Astrocyte (in vitro differentiated cells and primary cell): ENCODE measurements at regions not wholly inside any gene's neighbourhood (a gene's known extent, or its start where the extent isn't known, plus 50 kb on each side); places are given as distances from the start of the nearest gene placed in this dataset.

Experiments
- DNase-seq: peaks from one replicate; pipeline ENCODE4 v3.0.0-alpha.2; 2010; ENCODE audit warnings: low read depth
- FAIRE-seq: peaks from 2 replicates; lab custom pipeline; 2011; peaks lifted over from hg19 to GRCh38; lab: Jason Lieb, UNC
- H2AFZ ChIP-seq: 2 replicates; pipeline ENCODE4 v1.6.0; 2012; ENCODE audit warnings: low read depth, low read length, inconsistent platforms
- H3K27ac ChIP-seq: 2 replicates; pipeline ENCODE4 v1.5.1; 2011; ENCODE audit warnings: low read depth, low read length, inconsistent platforms
- H3K27me3 ChIP-seq: 2 replicates; pipeline ENCODE4 v1.6.0; 2011; ENCODE audit warnings: low read length, inconsistent platforms; ENCODE audit not compliant: insufficient read depth
- H3K36me3 ChIP-seq: 2 replicates; pipeline ENCODE4 v1.5.1; 2011; ENCODE audit warnings: low read length, inconsistent platforms; ENCODE audit not compliant: insufficient read depth
- H3K4me1 ChIP-seq: 2 replicates; pipeline ENCODE4 v1.5.1; 2011; ENCODE audit warnings: low read length, inconsistent platforms; ENCODE audit not compliant: insufficient read depth
- H3K4me2 ChIP-seq: 2 replicates; pipeline ENCODE4 v1.6.0; 2012; ENCODE audit warnings: low read length, inconsistent platforms
- H3K4me3 ChIP-seq: 2 replicates; pipeline ENCODE4 v1.5.1; 2011; ENCODE audit warnings: low read depth, mild to moderate bottlenecking, low read length, inconsistent platforms; ENCODE audit not compliant: insufficient read depth
- H3K79me2 ChIP-seq: 2 replicates; pipeline ENCODE4 v1.6.0; 2012; ENCODE audit warnings: mild to moderate bottlenecking, low read length, inconsistent platforms; ENCODE audit not compliant: insufficient read depth
- H3K9ac ChIP-seq: 2 replicates; pipeline ENCODE4 v1.6.0; 2012; ENCODE audit warnings: mild to moderate bottlenecking, low read length, inconsistent platforms
- H3K9me3 ChIP-seq: 2 replicates; pipeline ENCODE4 v1.5.1; 2012; ENCODE audit warnings: low read depth, mild to moderate bottlenecking, low read length, inconsistent platforms; ENCODE audit not compliant: insufficient read depth
- H4K20me1 ChIP-seq: 2 replicates; pipeline ENCODE4 v1.6.0; 2012; ENCODE audit warnings: low read length, inconsistent platforms; ENCODE audit not compliant: insufficient read depth
- H3K27ac Mint-ChIP-seq: one replicate; pipeline ENCODE4 v1.8.0; 2021; ENCODE audit warnings: mild to moderate bottlenecking, mixed read lengths; ENCODE audit not compliant: unreplicated experiment
- H3K27me3 Mint-ChIP-seq: one replicate; pipeline ENCODE4 v1.8.0; 2021; ENCODE audit warnings: low read depth, mixed read lengths; ENCODE audit not compliant: unreplicated experiment
- H3K36me3 Mint-ChIP-seq: one replicate; pipeline ENCODE4 v1.8.0; 2021; ENCODE audit warnings: low read depth, mixed read lengths; ENCODE audit not compliant: unreplicated experiment
- H3K4me1 Mint-ChIP-seq: one replicate; pipeline ENCODE4 v1.8.0; 2021; ENCODE audit warnings: low read depth, mixed read lengths; ENCODE audit not compliant: unreplicated experiment
- H3K4me3 Mint-ChIP-seq: one replicate; pipeline ENCODE4 v1.8.0; 2021; ENCODE audit warnings: mild to moderate bottlenecking, moderate library complexity, mixed read lengths; ENCODE audit not compliant: unreplicated experiment
- H3K9me3 Mint-ChIP-seq: one replicate; pipeline ENCODE4 v1.8.0; 2021; ENCODE audit warnings: mild to moderate bottlenecking, mixed read lengths; ENCODE audit not compliant: unreplicated experiment
- EZH2 ChIP-seq: IDR thresholded peaks from 2 replicates; pipeline ENCODE4 v1.6.1; 2012; ENCODE audit warnings: mild to moderate bottlenecking, low read length, inconsistent platforms; ENCODE audit not compliant: insufficient read depth
- TF ChIP-seq, protein P1 (sequence below): IDR thresholded peaks from 2 replicates; pipeline ENCODE4 v1.5.1; 2011; ENCODE audit warnings: low read depth, mild to moderate bottlenecking, inconsistent platforms, low read length, moderate library complexity; ENCODE audit not compliant: insufficient read depth

DNA sequence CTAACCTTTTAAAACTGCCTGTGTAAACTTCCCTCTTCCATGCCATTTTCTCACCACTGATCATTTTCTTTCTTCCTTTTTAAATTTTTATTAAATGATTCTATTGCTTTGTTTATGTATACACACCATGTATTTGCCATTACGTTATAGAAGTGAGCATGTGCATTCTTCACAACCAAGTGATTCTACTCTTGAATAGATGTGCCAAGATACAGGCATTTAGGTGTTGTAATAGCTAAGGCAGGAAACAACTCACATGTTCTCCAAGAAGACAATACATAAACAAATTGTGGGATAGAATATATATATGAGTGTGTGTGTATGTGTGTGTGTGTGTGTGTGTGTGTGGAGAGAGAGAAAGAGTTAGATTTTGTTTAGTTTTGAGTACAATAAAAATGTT lies 202.6 kb upstream of the SEMA3E start:
- no peaks in the 10 kb centered on the region for H3K27me3 ChIP-seq
- H3K4me1 ChIP-seq, result no peaks in the 10 kb centered on the region
- Mint-ChIP-seq H3K27ac (no peak overlapping the region), H3K4me3 (no peak overlapping the region), H3K4me1 (peaks cover 2% of the 10 kb centered on the region), H3K27me3 (no peaks in the 10 kb centered on the region), H3K36me3 (no peaks in the 10 kb centered on the region), H3K9me3 (no peaks in the 10 kb centered on the region)
- no peak overlapping the region for H2AFZ ChIP-seq
- H3K4me2 ChIP-seq, result no peak overlapping the region
- H3K79me2 ChIP-seq, result no peaks in the 10 kb centered on the region
- FAIRE-seq (no peak), DNase-seq (no peak)
- H3K27ac ChIP-seq, result no peak overlapping the region
- H4K20me1 ChIP-seq, result no peaks in the 10 kb centered on the region
- no peak overlapping the region for H3K9ac ChIP-seq
- H3K36me3 ChIP-seq, result no peaks in the 10 kb centered on the region
- H3K4me3 ChIP-seq, result no peak overlapping the region
- TF ChIP-seq, protein P1, sequence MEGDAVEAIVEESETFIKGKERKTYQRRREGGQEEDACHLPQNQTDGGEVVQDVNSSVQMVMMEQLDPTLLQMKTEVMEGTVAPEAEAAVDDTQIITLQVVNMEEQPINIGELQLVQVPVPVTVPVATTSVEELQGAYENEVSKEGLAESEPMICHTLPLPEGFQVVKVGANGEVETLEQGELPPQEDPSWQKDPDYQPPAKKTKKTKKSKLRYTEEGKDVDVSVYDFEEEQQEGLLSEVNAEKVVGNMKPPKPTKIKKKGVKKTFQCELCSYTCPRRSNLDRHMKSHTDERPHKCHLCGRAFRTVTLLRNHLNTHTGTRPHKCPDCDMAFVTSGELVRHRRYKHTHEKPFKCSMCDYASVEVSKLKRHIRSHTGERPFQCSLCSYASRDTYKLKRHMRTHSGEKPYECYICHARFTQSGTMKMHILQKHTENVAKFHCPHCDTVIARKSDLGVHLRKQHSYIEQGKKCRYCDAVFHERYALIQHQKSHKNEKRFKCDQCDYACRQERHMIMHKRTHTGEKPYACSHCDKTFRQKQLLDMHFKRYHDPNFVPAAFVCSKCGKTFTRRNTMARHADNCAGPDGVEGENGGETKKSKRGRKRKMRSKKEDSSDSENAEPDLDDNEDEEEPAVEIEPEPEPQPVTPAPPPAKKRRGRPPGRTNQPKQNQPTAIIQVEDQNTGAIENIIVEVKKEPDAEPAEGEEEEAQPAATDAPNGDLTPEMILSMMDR, result no peak
- no peaks in the 10 kb centered on the region for H3K9me3 ChIP-seq

DNA sequence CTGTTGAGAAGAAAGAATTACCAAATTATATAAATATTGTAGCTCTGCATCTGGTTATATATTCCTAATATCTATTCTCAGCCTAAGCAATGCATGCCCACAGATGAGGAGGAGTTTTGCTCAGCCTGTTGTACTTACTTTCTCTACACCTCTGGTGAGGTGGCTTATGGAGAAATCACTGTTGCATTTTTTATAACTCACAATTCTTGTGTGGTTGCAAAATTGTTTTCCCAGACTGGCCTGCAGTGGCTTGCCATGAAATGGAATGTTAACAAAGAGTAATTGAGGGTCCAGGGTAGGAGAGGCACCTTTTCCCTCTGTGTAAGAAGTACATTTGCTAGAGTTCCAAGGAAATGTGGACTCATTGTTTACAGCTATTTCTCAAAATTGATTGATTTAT lies 202.0 kb upstream of the SEMA3E start:
- no peaks in the 10 kb centered on the region for H3K27me3 ChIP-seq
- no peaks in the 10 kb centered on the region for H3K4me1 ChIP-seq
- Mint-ChIP-seq H3K4me1 (peaks cover 2% of the 10 kb centered on the region), H3K27me3 (no peaks in the 10 kb centered on the region), H3K9me3 (no peaks in the 10 kb centered on the region), H3K27ac (no peak overlapping the region), H3K36me3 (no peaks in the 10 kb centered on the region), H3K4me3 (no peak overlapping the region)
- FAIRE-seq (no peak), DNase-seq (no peak)
- no peak overlapping the region for H3K27ac ChIP-seq
- TF ChIP-seq, protein P1, result no peak
- no peak for TF ChIP-seq EZH2
- H4K20me1 ChIP-seq, result no peaks in the 10 kb centered on the region
- no peaks in the 10 kb centered on the region for H3K36me3 ChIP-seq
- H3K4me2 ChIP-seq, result no peak overlapping the region
- no peak overlapping the region for H3K9ac ChIP-seq
- H3K9me3 ChIP-seq, result no peaks in the 10 kb centered on the region
- H2AFZ ChIP-seq, result no peak overlapping the region
- H3K4me3 ChIP-seq, result no peak overlapping the region
- no peaks in the 10 kb centered on the region for H3K79me2 ChIP-seq

DNA sequence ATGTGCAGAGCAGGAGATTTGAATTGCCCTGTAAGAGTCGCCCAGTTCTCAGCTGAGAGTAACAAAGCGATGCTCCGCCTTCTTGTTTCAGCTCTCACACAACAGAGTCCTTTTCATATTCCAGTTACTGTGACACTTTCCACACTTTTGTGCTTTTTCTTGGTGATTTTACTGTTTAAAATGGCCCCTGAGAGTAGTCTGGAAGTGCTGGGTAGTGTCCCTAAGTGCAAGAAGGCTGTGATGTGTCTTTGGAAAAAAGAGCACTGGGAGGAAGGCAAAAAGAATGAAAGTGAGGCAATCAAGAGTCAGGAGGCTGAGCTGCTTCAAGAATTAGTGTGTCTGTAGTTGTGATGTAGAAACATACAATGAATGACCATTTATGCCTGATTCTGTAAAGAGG lies 201.2 kb upstream of the SEMA3E start:
- H4K20me1 ChIP-seq, result no peaks in the 10 kb centered on the region
- Mint-ChIP-seq H3K27me3 (no peaks in the 10 kb centered on the region), H3K4me1 (peaks cover 2% of the 10 kb centered on the region), H3K4me3 (no peak overlapping the region), H3K36me3 (no peaks in the 10 kb centered on the region), H3K27ac (no peak overlapping the region), H3K9me3 (no peaks in the 10 kb centered on the region)
- DNase-seq (no peak), FAIRE-seq (no peak)
- H3K9ac ChIP-seq, result no peak overlapping the region
- no peaks in the 10 kb centered on the region for H3K9me3 ChIP-seq
- H3K4me2 ChIP-seq, result no peak overlapping the region
- no peak overlapping the region for H3K27ac ChIP-seq
- H3K36me3 ChIP-seq, result no peaks in the 10 kb centered on the region
- no peaks in the 10 kb centered on the region for H3K27me3 ChIP-seq
- H3K79me2 ChIP-seq, result no peaks in the 10 kb centered on the region
- no peak overlapping the region for H2AFZ ChIP-seq
- no peak for TF ChIP-seq EZH2
- TF ChIP-seq, protein P1, result no peak
- H3K4me3 ChIP-seq, result no peak overlapping the region
- no peaks in the 10 kb centered on the region for H3K4me1 ChIP-seq
